Mammary epithelial cell (primary cell): ENCODE measurements at regions not wholly inside any gene's neighbourhood (a gene's known extent, or its start where the extent isn't known, plus 50 kb on each side); places are given as distances from the start of the nearest gene placed in this dataset.

ENCODE experiments used
- EZH2 ChIP-seq: IDR thresholded peaks from 2 replicates; pipeline ENCODE4 v1.6.1; 2012; ENCODE audit warnings: low read length, inconsistent platforms, borderline replicate concordance
- TF ChIP-seq, protein P1 (sequence below), 2 donors: IDR thresholded peaks in 1 of 2; conservative IDR thresholded peaks in 1 of 2; 2 replicates each; pipeline ENCODE4 v1.5.1; 2011 to 2012; ENCODE audit warnings: inconsistent platforms in 2 of 2, low read length in 2 of 2, mild to moderate bottlenecking in 2 of 2, control low read depth in 1 of 2, low read depth in 1 of 2; ENCODE audit not compliant: insufficient read depth in 1 of 2; ENCODE audit errors: extremely low read depth in 1 of 2

- TF ChIP-seq, protein P1, sequence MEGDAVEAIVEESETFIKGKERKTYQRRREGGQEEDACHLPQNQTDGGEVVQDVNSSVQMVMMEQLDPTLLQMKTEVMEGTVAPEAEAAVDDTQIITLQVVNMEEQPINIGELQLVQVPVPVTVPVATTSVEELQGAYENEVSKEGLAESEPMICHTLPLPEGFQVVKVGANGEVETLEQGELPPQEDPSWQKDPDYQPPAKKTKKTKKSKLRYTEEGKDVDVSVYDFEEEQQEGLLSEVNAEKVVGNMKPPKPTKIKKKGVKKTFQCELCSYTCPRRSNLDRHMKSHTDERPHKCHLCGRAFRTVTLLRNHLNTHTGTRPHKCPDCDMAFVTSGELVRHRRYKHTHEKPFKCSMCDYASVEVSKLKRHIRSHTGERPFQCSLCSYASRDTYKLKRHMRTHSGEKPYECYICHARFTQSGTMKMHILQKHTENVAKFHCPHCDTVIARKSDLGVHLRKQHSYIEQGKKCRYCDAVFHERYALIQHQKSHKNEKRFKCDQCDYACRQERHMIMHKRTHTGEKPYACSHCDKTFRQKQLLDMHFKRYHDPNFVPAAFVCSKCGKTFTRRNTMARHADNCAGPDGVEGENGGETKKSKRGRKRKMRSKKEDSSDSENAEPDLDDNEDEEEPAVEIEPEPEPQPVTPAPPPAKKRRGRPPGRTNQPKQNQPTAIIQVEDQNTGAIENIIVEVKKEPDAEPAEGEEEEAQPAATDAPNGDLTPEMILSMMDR (conservative IDR thresholded peaks at IDR 0.05 in 1 of 2, IDR thresholded peaks at IDR 0.05 in 1 of 2; ENCODE audit: extremely low read depth in 1 of 2, insufficient read depth in 1 of 2, low read depth in 1 of 2, low read length in 2 of 2): peak; percentile 92 to 98
- TF ChIP-seq EZH2: no peak
These were observed 639.9 kb downstream of the SPOCK3 start for GRCh38 chr4:166594326-166594946.
